GM12864 (cell line): ENCODE measurements at regions not wholly inside any gene's neighbourhood (a gene's known extent, or its start where the extent isn't known, plus 50 kb on each side); places are given as distances from the start of the nearest gene placed in this dataset.

Experiments used
- DNase-seq: peaks from one replicate; pipeline ENCODE4 v3.0.0-alpha.2; 2011; ENCODE audit warnings: low read depth
- H3K4me3 ChIP-seq: 2 replicates; pipeline ENCODE4 v1.5.1; 2011; ENCODE audit warnings: mild to moderate bottlenecking, low read depth, low read length, control low read depth
- TF ChIP-seq, protein P1 (sequence below): IDR thresholded peaks from 2 replicates; pipeline ENCODE4 v1.5.1; 2011; ENCODE audit warnings: low read depth, mild to moderate bottlenecking, moderate library complexity, low read length, control low read depth, inconsistent platforms; ENCODE audit errors: missing control alignments

DNA sequence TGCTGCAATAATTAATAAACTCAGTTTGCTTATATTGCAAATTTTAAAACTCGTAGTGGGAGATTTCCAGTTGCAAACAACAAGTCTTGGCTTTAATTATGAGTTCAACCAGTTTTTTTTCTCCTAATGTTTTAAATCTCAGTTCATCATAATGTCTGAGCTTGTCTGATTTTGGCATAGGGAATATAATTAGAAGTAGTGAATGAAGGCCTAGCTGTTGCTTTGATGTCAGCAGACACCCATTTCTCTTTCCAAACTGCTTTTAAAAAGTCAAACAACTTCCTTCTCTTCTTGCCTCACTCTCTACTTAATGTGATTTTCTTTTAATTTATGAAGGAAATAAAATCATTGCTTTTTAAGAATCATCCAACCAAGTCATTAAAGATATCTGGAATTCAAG, 1462.1 kb downstream of the DPP10 start:
- TF ChIP-seq, protein P1, sequence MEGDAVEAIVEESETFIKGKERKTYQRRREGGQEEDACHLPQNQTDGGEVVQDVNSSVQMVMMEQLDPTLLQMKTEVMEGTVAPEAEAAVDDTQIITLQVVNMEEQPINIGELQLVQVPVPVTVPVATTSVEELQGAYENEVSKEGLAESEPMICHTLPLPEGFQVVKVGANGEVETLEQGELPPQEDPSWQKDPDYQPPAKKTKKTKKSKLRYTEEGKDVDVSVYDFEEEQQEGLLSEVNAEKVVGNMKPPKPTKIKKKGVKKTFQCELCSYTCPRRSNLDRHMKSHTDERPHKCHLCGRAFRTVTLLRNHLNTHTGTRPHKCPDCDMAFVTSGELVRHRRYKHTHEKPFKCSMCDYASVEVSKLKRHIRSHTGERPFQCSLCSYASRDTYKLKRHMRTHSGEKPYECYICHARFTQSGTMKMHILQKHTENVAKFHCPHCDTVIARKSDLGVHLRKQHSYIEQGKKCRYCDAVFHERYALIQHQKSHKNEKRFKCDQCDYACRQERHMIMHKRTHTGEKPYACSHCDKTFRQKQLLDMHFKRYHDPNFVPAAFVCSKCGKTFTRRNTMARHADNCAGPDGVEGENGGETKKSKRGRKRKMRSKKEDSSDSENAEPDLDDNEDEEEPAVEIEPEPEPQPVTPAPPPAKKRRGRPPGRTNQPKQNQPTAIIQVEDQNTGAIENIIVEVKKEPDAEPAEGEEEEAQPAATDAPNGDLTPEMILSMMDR, result no peak
- H3K4me3 ChIP-seq, result no peak overlapping the region
- DNase-seq, result no peak

DNA sequence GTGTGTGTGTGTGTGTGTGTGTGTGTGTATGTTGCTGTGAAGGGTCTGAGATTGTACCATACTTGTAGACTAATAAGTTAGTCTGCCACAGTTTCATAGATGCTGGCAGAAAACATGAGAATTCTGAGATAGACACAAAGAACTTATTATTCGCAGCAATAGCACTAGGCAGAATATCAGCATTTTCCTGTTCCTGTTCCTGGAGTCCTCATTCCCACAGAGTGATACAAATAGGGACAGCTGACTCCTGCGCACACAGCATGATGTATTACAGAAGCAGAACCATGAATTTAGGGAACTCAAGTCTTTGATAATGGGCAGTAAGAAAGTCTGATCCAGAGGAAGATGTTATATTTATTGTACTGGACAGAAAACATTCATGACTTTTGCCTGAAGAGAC, 1466.3 kb downstream of the DPP10 start:
- H3K4me3 ChIP-seq, result no peak overlapping the region
- no peak for DNase-seq
- TF ChIP-seq, protein P1, result no peak

DNA sequence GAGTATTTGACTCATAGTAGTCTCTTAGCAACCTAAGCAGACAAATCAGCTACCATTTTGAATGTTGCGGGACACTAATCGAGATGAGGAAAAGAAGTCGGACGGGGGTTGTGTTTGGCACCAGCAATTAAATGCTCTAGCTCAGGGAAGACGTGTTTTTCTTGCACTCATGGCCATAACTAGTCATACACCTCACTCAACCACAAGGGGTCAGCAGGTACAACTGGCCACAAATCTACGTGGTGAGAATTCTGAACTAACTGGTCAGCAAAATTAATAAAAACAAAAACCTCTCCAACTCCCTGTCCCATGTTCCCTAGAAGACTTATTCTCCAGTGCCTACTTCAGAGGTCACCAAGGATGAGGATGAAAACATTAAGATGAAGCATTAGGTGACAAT, 1467.8 kb downstream of the DPP10 start:
- DNase-seq, result no peak
- TF ChIP-seq, protein P1, result no peak
- no peak overlapping the region for H3K4me3 ChIP-seq

- DNase-seq, result no peak
- no peak overlapping the region for H3K4me3 ChIP-seq
- TF ChIP-seq, protein P1, result no peak
These were observed 1471.5 kb downstream of the DPP10 start for GRCh38 chr2:115913921-115914320.

- TF ChIP-seq, protein P1, result no peak
- H3K4me3 ChIP-seq, result no peak overlapping the region
- DNase-seq, result no peak
These were observed 1479.1 kb downstream of the DPP10 start for GRCh38 chr2:115921541-115921940.

DNA sequence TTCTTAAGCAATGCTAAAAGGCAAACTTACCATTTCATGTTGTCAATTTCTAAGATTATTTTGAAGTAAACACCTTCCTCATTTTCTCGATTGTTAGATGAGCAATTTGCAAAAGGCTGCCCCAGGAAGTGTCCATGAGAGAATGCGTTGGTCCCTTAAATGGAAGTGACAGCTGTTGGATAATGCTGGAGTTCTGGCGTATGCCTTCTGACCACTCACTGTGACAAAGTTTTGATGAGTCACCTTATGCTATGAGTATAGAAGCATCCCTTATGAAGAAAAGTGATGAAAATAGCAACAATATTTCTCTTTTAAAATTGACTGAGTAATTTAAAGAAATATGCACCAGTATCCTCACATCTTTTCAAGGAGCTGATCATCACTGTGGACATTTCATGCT, 1497.5 kb downstream of the DPP10 start:
- TF ChIP-seq, protein P1, result no peak
- no peak overlapping the region for H3K4me3 ChIP-seq
- no peak for DNase-seq

GRCh38 chr2:115942800-115943199, 1500.4 kb downstream of the DPP10 start:
- H3K4me3 ChIP-seq, result no peak overlapping the region
- no peak for DNase-seq
- TF ChIP-seq, protein P1, result no peak
